Stimulated activated CD8-positive, alpha-beta memory T cell treated with anti-CD3 and anti-CD28 coated beads, Interleukin-7, amount 100 ng/mL, for 24 hours (primary cell): ENCODE measurements at regions not wholly inside any gene's neighbourhood (a gene's known extent, or its start where the extent isn't known, plus 50 kb on each side); places are given as distances from the start of the nearest gene placed in this dataset.
"Not testable (repeated sequence)": the region's sequence is repeated elsewhere in the genome, so short reads cannot be mapped to it uniquely, and the experiment has no call there.

Experiments used
- DNase-seq: peaks from one replicate; pipeline ENCODE4 v3.0.0-alpha.2; 2020; ENCODE audit warnings: low read depth

DNA sequence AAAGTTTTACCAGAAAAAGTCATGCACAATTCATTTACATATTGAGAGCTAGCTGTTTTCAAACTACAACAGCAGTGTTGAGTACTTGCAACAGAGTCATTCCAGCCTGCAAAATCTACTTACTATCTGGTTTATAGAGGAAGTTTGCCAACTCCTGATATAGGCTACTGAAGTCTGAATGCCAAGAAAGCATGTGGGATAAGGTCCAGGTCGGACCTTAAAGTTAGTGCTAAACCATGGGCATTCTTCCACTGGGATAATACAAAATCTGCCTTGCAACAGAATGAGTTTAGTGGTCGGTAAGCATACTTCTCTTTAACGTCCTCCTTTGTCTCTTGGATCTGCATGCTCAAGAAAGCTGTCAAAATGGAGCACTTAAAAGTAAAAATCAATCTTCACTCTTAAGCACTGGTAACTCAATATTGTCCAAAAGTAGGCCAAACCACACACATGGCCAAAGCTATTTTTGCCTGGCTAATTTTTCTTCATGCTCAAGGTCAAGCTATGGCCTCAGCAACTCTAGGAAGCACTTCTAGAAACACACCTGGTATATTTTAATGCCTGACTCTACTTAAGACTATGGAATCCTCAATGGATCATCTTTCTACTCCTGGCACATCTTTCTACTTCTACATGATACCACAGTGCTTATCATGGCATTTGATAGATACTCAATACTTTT, 364.9 kb upstream of the KITLG start:
- no peak for DNase-seq

- no peak for DNase-seq
Observed at GRCh38 chr12:88944397-88944796, 364.1 kb upstream of the KITLG start.

- DNase-seq, result no peak
Observed at GRCh38 chr12:88940854-88941253, 360.6 kb upstream of the KITLG start.

GRCh38 chr12:88935856-88936255, 355.6 kb upstream of the KITLG start:
- DNase-seq, result no peak

DNA sequence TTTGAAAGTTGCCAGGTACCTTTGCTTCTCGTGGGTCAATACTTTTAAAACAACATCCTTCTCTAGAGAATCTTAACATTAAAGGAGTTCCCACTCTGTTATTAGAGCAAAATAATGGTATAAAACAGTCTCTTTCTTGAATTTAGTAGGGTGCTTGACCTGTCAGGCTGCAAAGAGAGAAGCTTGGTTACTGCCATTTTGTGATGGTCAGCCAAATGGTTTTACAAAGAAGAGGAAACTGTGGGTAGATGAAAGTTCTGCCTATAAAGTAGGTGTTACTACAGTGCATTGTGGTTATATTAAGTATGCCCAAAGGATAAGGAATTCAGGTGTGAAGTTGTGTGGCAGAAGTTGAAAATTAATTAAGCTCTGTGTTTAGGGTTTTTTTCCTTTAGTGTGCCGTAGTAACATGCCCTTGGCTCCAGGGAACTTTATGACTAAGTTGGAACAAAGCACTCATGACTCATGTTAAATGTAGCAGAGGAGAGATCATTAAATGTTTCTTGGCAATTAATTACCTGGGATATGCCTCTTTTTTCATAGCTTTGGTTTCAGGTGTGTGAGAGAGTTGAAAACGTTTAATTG, 354.0 kb upstream of the KITLG start:
- DNase-seq, result no peak

DNA sequence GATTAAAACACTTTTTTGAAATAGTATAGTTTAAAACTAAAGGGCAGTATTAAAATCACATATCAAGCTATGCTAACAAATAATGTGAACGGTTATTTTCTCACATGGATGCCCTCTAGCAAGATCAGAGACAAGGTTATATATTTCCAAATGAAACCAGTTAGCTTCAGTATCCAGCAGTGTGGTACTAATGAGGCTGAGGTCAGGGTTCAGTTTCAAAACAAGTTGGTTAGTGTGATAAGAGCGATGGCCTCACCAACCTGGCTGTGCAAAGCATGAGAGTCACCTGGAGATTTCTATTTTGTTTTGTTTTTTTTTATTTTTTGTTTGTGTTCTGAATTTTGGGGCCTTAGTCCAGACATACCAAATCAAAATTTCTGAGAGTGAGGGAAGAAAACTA, 352.2 kb upstream of the KITLG start:
- no peak for DNase-seq

DNA sequence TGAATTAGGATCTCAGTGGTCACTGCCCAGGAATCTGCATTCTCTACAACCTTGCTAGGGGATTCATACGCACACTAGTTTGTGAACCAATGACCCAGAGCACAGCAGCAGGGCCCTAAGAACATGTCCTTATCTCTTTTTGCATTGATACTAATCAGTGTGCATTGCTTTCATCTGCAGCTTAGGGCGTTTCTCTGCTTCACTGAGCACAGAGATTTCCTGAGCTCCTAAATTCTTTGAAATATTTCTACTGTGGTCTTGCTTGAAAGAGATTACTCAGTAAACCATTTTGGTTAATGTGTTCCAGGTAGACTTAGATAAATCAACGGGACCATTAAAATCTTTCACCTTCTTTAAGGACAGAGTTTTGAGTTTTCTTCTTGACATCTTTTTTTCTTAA, 351.3 kb upstream of the KITLG start:
- no peak for DNase-seq

GRCh38 chr12:88925454-88925853, 345.2 kb upstream of the KITLG start:
- DNase-seq, result no peak

- DNase-seq, result no peak
Observed at GRCh38 chr12:88924162-88924561, 343.9 kb upstream of the KITLG start.

GRCh38 chr12:88923631-88924030, 343.4 kb upstream of the KITLG start:
- DNase-seq, result no peak

DNA sequence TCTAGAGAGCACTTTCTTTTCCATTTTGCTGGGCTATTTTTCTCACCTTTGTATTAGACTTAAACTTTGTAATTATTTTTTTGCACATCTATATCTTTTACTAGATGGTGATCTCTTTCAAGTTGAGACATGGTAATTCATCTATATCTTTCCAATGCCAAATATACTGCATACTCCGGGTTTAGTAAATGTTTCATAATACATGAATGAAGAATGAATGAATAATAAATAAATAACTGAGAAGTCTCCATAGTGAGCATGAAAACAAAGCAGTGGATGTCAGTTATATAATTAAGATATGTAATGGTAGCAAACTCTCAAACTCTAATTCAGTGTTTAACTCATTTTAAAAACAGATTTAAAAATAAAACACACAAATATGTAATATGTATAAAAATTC, 342.5 kb upstream of the KITLG start:
- no peak for DNase-seq

DNA sequence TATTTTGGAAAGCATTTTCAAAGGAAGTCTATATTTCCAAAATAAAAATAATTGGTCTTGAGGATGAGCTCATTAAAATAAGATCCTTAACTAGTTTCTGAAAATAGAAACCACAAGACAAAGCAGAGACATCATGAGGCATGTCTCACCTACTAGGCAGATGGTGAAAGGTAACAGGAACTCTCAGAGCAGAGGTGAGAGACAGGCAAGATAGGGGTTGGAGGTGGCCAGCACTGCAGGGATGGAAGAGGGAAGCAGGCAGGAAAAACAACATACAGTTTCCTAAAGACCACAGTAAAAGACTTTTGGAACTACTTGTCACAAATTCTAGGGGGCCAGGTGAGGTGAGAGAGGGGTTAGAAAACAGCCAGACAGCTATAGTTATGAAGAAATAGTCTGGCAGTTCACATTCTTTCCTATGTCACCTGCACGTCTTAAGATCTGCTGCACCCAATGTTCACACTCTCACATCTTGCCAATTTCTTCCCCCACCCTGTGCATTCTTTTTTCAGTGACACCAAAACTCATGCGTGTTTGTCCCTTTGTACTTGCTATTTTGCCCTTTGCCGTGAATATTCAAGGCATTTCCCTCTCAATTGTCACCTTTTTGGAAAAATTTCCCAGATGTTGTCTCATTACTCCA, 341.7 kb upstream of the KITLG start:
- no peak for DNase-seq

GRCh38 chr12:88921434-88921833, 341.2 kb upstream of the KITLG start:
- DNase-seq, result no peak

DNA sequence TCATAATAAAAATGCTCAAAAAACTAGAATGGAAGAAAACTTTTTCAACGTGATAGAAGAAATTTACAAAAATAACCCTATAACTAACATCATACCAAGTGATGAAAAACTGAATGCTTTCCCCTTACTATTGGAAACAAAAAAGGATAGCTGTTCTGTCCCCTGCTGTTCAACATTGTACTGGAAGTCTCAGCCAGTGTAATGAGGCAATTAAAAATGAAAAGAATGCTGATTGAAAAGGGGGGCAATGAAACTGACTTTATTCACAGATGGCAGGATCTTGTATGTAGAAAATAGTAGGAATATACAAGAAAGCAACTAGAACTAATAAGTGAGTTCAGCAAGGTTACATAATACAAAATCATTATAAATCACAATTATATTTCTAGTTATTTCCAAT, 337.9 kb upstream of the KITLG start:
- no peak for DNase-seq

GRCh38 chr12:88914967-88915366, 334.7 kb upstream of the KITLG start:
- no peak for DNase-seq

DNA sequence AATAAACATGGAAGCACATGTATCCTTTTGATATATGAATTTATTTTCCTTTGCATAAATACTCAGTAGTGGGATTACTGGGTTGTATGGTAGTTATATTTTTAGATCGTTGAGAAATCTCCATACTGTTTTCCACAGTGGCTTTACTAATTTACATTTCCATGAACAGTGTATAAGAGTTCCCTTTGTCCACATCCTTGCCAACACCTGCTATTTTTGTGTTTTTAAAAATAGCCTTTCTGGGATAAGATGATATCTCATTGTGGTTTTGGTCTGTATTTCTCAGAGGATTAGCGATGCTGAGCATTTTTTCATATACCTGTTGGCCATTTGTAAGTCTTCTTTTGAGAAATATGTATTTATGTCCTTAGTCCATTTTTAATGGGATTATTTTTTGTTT, 329.2 kb upstream of the KITLG start:
- DNase-seq, result no peak

GRCh38 chr12:88908345-88908744, 328.1 kb upstream of the KITLG start:
- no peak for DNase-seq

- no peak for DNase-seq
Observed at GRCh38 chr12:88904705-88905104, 324.4 kb upstream of the KITLG start.

- DNase-seq, result no peak
Observed at GRCh38 chr12:88903333-88903732, 323.1 kb upstream of the KITLG start.

DNA sequence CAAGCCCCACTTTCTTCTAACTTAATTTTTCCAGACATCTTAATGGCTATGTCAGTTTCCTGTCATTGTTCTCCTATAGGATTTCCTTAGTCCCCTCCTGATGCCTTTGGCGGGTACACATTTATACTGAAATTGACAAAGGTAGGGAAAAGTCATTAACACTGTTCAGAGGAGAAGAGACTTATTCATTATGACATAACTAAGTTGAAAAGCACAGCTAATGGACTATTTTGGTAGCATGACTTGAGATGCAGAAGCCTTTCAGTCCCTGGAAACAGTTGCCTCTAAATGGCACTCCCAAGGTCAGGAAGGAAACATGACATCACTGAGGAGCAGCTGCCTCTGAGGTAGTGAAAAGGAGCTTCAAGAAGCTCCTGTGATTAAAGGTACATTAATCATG, 317.5 kb upstream of the KITLG start:
- DNase-seq, result no peak

DNA sequence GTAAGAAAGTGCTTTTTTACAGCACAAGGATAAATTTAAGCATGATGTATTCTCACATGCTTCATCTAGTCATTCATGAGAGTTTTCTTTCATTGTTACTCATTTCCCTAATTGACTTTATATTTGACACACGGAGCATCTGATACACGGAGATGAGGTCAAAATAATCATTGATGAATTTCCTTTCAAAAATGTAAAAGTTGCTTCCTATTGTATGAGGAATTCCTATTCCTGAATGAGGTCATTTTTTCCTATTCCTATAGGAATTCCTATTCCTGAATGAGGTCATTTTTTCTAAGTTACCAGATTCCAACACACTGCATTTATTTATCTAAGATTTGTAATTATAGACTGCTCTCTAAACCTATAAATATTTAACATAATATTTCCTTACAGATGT, 316.7 kb upstream of the KITLG start:
- no peak for DNase-seq

DNA sequence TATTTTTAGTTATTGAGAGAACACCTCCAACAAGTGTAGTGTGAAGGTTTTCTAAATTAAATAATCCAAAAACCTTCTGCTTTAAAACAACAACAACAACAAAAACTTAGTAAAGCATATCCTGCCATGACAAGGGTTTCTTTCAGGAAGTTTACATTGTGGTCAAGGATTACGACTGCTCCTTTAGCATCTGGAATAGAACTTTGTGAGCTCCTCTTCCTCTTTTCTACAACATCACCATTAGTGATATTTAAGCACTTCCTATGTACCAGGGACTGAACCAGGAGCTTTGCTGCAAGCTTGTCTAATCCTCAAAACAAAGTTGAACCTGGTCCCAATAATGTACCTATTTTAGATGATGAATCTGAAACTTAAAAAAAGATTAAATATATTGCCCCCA, 315.4 kb upstream of the KITLG start:
- no peak for DNase-seq

DNA sequence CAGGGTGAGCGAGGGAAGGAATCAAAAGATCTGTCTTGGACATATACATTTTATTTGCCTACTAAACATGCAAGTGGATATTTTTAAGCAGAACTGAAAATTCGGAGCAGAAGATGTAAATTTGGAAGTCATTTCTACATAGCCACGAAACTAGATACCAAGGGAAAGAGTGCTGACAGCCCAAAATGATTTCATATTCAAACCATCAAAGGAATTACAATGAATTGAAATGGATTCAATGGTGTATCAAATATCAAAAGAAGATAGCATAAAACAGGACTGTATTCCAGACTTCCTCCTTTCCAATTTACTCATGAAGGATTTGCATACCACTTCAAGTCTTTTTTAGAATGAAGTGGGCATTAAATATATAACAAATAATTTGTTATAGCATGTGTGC, 313.5 kb upstream of the KITLG start:
- DNase-seq, result no peak

DNA sequence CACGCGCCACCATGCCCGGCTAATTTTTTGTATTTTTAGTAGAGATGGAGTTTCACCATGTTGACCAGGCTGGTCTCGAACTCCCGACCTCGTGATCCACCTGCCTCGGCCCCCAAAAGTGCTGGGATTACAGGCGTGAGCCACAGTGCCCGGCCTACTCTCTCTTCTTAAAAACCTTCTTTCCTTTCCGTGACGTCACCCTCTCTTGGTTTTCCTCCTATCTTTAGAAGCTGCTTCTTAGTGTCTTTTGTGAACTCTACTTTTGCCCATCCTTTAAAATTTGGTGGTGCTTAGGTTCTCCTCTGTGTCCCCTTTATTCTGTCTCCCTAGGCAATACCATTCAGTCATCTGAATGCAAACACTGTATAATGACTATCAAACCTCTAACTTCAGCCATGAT, 311.2 kb upstream of the KITLG start:
- not testable (repeated sequence) for DNase-seq
